Body of pancreas (tissue), 4 donors: ENCODE measurements at regions not wholly inside any gene's neighbourhood (a gene's known extent, or its start where the extent isn't known, plus 50 kb on each side); places are given as distances from the start of the nearest gene placed in this dataset.

Experiments used
- POLR2A ChIP-seq, 3 donors: fragments of 450-650 bp; IDR thresholded peaks; one replicate each; pipeline ENCODE4 v1.6.1; 2016; ENCODE audit warnings: antibody characterized with exemption in 3 of 3, mild to moderate bottlenecking in 2 of 3
- TF ChIP-seq, protein P1 (sequence below), 7 experiments: fragments of 450-650 bp in 4 of 7; fragments of 200-600 bp in 3 of 7; sonication (generic) in 3 of 7; IDR thresholded peaks; one replicate each; pipeline ENCODE4 v1.5.1; 2016 to 2019; ENCODE audit warnings: antibody characterized with exemption in 7 of 7

GRCh38 chr5:91957666-91958065, 574.5 kb upstream of the ARRDC3 start:
- TF ChIP-seq, protein P1, sequence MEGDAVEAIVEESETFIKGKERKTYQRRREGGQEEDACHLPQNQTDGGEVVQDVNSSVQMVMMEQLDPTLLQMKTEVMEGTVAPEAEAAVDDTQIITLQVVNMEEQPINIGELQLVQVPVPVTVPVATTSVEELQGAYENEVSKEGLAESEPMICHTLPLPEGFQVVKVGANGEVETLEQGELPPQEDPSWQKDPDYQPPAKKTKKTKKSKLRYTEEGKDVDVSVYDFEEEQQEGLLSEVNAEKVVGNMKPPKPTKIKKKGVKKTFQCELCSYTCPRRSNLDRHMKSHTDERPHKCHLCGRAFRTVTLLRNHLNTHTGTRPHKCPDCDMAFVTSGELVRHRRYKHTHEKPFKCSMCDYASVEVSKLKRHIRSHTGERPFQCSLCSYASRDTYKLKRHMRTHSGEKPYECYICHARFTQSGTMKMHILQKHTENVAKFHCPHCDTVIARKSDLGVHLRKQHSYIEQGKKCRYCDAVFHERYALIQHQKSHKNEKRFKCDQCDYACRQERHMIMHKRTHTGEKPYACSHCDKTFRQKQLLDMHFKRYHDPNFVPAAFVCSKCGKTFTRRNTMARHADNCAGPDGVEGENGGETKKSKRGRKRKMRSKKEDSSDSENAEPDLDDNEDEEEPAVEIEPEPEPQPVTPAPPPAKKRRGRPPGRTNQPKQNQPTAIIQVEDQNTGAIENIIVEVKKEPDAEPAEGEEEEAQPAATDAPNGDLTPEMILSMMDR (IDR thresholded peaks at IDR 0.05) = no peak
- no peak for TF ChIP-seq POLR2A (IDR thresholded peaks at IDR 0.05)
